GM23248 (cell line): ENCODE measurements at regions not wholly inside any gene's neighbourhood (a gene's known extent, or its start where the extent isn't known, plus 50 kb on each side); places are given as distances from the start of the nearest gene placed in this dataset.

Source experiments
- DNase-seq: peaks from one replicate; pipeline ENCODE4 v3.0.0-alpha.2; 2015
- H2AFZ ChIP-seq: fragments of 200-600 bp; sonication (generic); 2 replicates; pipeline ENCODE4 v1.6.1; 2016; ENCODE audit warnings: antibody characterized with exemption
- H3F3A ChIP-seq: fragments of 200-600 bp; sonication (generic); 2 replicates; pipeline ENCODE4 v1.6.1; 2016; ENCODE audit warnings: mild to moderate bottlenecking, antibody characterized with exemption, mixed run types; ENCODE audit not compliant: insufficient read depth
- H3K27ac ChIP-seq: fragments of 200-600 bp; sonication (generic); 2 replicates; pipeline ENCODE4 v1.5.1; 2016; ENCODE audit warnings: mild to moderate bottlenecking
- H3K27me3 ChIP-seq: fragments of 200-600 bp; sonication (generic); replicated peaks from 2 replicates; pipeline ENCODE4 v1.6.1; 2016; ENCODE audit warnings: mild to moderate bottlenecking; ENCODE audit not compliant: insufficient read depth
- H3K36me3 ChIP-seq: fragments of 200-600 bp; sonication (generic); 2 replicates; pipeline ENCODE4 v1.6.1; 2016; ENCODE audit warnings: low read depth, mild to moderate bottlenecking
- H3K4me1 ChIP-seq: fragments of 200-600 bp; sonication (generic); 2 replicates; pipeline ENCODE4 v1.6.1; 2016; ENCODE audit warnings: mild to moderate bottlenecking; ENCODE audit not compliant: insufficient read depth
- H3K4me2 ChIP-seq: fragments of 200-600 bp; sonication (generic); one replicate; pipeline ENCODE4 v1.6.1; 2016; ENCODE audit warnings: mild to moderate bottlenecking; ENCODE audit not compliant: unreplicated experiment
- H3K4me3 ChIP-seq: fragments of 200-600 bp; sonication (generic); 2 replicates; pipeline ENCODE4 v1.5.1; 2016; ENCODE audit warnings: mild to moderate bottlenecking
- H3K79me2 ChIP-seq: fragments of 200-600 bp; sonication (generic); 2 replicates; pipeline ENCODE4 v1.6.1; 2016; ENCODE audit warnings: mild to moderate bottlenecking; ENCODE audit not compliant: insufficient read depth
- H3K9ac ChIP-seq: fragments of 200-600 bp; sonication (generic); 2 replicates; pipeline ENCODE4 v1.6.1; 2016; ENCODE audit warnings: mild to moderate bottlenecking
- H3K9me2 ChIP-seq: fragments of 200-600 bp; sonication (generic); 2 replicates; pipeline ENCODE4 v1.6.1; 2016; ENCODE audit warnings: mixed run types, mild to moderate bottlenecking, moderate library complexity; ENCODE audit not compliant: insufficient read depth
- H3K9me3 ChIP-seq: fragments of 200-600 bp; sonication (generic); one replicate; pipeline ENCODE4 v1.6.1; 2017; ENCODE audit warnings: low read depth
- H4K20me1 ChIP-seq: fragments of 200-600 bp; sonication (generic); 2 replicates; pipeline ENCODE4 v1.6.0; 2016; ENCODE audit not compliant: insufficient read depth
- EZH2 ChIP-seq: fragments of 200-600 bp; sonication (generic); IDR thresholded peaks from 2 replicates; pipeline ENCODE4 v1.6.1; 2018; ENCODE audit warnings: antibody characterized with exemption, mild to moderate bottlenecking; ENCODE audit not compliant: insufficient read depth, poor library complexity, severe bottlenecking
- EZH2phosphoT487 ChIP-seq: fragments of 200-600 bp; sonication (generic); IDR thresholded peaks from 2 replicates; pipeline ENCODE4 v1.6.1; 2018; ENCODE audit warnings: antibody characterized with exemption, moderate library complexity, mild to moderate bottlenecking, low read depth; ENCODE audit not compliant: insufficient read depth
- WGBS, 2 experiments: methylation state at CpG; one replicate each; pipeline ENCODE4 v1.1.6; 2015 to 2017; ENCODE audit warnings: low lambda C conversion rate in 2 of 2, low coverage in 1 of 2; ENCODE audit errors: missing lambda C conversion rate in 2 of 2; 5-methylcytosine and 5-hydroxymethylcytosine counted together
- in situ Hi-C: fragments of 300-500 bp; cut with MboI; formaldehyde crosslinking; loops from 2 replicates; pipeline ENCODE4 v1.15.0; 2020

- no peak for DNase-seq
- Histone ChIP-seq H3K4me1 (0 out of 2 replicates have a peak, but pooled peaks cover 4% of the 10 kb centered on the region), H3K27ac (no peak overlapping the region), H3K36me3 (no peaks in the 10 kb centered on the region), H3K79me2 (no peaks in the 10 kb centered on the region), H2AFZ (no peak overlapping the region), H3K9ac (no peak overlapping the region), H4K20me1 (no peaks in the 10 kb centered on the region), H3F3A (no peaks in the 10 kb centered on the region), H3K4me2 (no peak overlapping the region), H3K9me2 (no peaks in the 10 kb centered on the region), H3K27me3 (no peaks in the 10 kb centered on the region; the same call in 1 of the 2 replicates), H3K9me3 (no peaks in the 10 kb centered on the region), H3K4me3 (no peak overlapping the region)
- no peak for TF ChIP-seq EZH2phosphoT487
- no peak for TF ChIP-seq EZH2
- 67 to 70% methylated on average over 6 of the region's 6 CpGs for WGBS, 2 experiments
- in situ Hi-C loops: no loop called here
These were observed 79.0 kb downstream of the RPLP1 start for GRCh38 chr15:69531665-69532027.

- no peaks in the 10 kb centered on the region for H3K9me2 ChIP-seq
- H3K36me3 ChIP-seq: no peaks in the 10 kb centered on the region
- no peak overlapping the region for H3K9ac ChIP-seq
- H3K27me3 ChIP-seq: no peaks in the 10 kb centered on the region; the same call in 1 of the 2 replicates
- DNase-seq: no peak
- no peaks in the 10 kb centered on the region for H4K20me1 ChIP-seq
- H3F3A ChIP-seq: no peaks in the 10 kb centered on the region
- in situ Hi-C loops: no loop called here
- no peaks in the 10 kb centered on the region for H3K79me2 ChIP-seq
- no peak overlapping the region for H2AFZ ChIP-seq
- no peaks in the 10 kb centered on the region for H3K9me3 ChIP-seq
- no peak overlapping the region for H3K27ac ChIP-seq
- H3K4me3 ChIP-seq: no peak overlapping the region
- no peak overlapping the region for H3K4me2 ChIP-seq
- 0 out of 2 replicates have a peak, but pooled peaks cover 4% of the 10 kb centered on the region for H3K4me1 ChIP-seq
- 89% methylated on average over 1 of the region's 1 CpG; no CpG with 5 or more reads in 1 of the 2 experiments for WGBS, 2 experiments
- no peak for TF ChIP-seq EZH2
- no peak for TF ChIP-seq EZH2phosphoT487
These were observed 79.4 kb downstream of the RPLP1 start for GRCh38 chr15:69532066-69532465.

- Histone ChIP-seq H2AFZ (no peak overlapping the region), H3F3A (no peaks in the 10 kb centered on the region), H3K4me1 (0 out of 2 replicates have a peak, but pooled peaks cover 4% of the 10 kb centered on the region), H3K4me2 (no peak overlapping the region), H3K9ac (no peak overlapping the region), H3K9me3 (no peaks in the 10 kb centered on the region), H4K20me1 (no peaks in the 10 kb centered on the region), H3K79me2 (no peaks in the 10 kb centered on the region), H3K9me2 (no peaks in the 10 kb centered on the region), H3K36me3 (no peaks in the 10 kb centered on the region), H3K4me3 (no peak overlapping the region), H3K27ac (no peak overlapping the region), H3K27me3 (no peaks in the 10 kb centered on the region; the same call in 1 of the 2 replicates)
- in situ Hi-C loops: no loop called here
- DNase-seq: no peak
- no peak for TF ChIP-seq EZH2phosphoT487
- 81 to 84% methylated on average over 4 of the region's 4 CpGs for WGBS, 2 experiments
These were observed 80.2 kb downstream of the RPLP1 start for GRCh38 chr15:69532856-69533255.

GRCh38 chr15:69533522-69533921 is 80.9 kb downstream of the RPLP1 start:
- Histone ChIP-seq H3K79me2 (no peaks in the 10 kb centered on the region), H3K36me3 (no peaks in the 10 kb centered on the region), H3K4me2 (no peak overlapping the region), H3K9me2 (no peaks in the 10 kb centered on the region), H3K4me1 (0 out of 2 replicates have a peak, but pooled peaks cover 4% of the 10 kb centered on the region), H3K9me3 (no peaks in the 10 kb centered on the region), H2AFZ (no peak overlapping the region), H3F3A (no peaks in the 10 kb centered on the region), H3K27me3 (no peaks in the 10 kb centered on the region; the same call in 1 of the 2 replicates), H4K20me1 (no peaks in the 10 kb centered on the region), H3K9ac (no peak overlapping the region), H3K4me3 (no peak overlapping the region), H3K27ac (no peak overlapping the region)
- in situ Hi-C loops: no loop called here
- 42 to 46% methylated on average over 5 of the region's 5 CpGs for WGBS, 2 experiments
- TF ChIP-seq EZH2phosphoT487 (no peak), EZH2 (no peak)
- peak; percentile 28 for DNase-seq

- in situ Hi-C loops: no loop called here
- Histone ChIP-seq H3K4me1 (0 out of 2 replicates have a peak, but pooled peaks cover 4% of the 10 kb centered on the region), H3K4me3 (no peak overlapping the region), H3K79me2 (no peaks in the 10 kb centered on the region), H3K4me2 (no peak overlapping the region), H3K36me3 (no peaks in the 10 kb centered on the region), H2AFZ (no peak overlapping the region), H3K9me3 (no peaks in the 10 kb centered on the region), H3F3A (no peaks in the 10 kb centered on the region), H3K9ac (no peak overlapping the region), H3K27me3 (no peaks in the 10 kb centered on the region; the same call in 1 of the 2 replicates), H4K20me1 (no peaks in the 10 kb centered on the region), H3K9me2 (no peaks in the 10 kb centered on the region), H3K27ac (no peak overlapping the region)
- DNase-seq: peak; percentile 81
- 64 to 74% methylated on average over 4 of the region's 4 CpGs for WGBS, 2 experiments
- no peak for TF ChIP-seq EZH2phosphoT487
- TF ChIP-seq EZH2: no peak
These were observed 82.6 kb downstream of the RPLP1 start for GRCh38 chr15:69535101-69535638.
